OCI-LY3 (cell line): ENCODE measurements at regions not wholly inside any gene's neighbourhood (a gene's known extent, or its start where the extent isn't known, plus 50 kb on each side); places are given as distances from the start of the nearest gene placed in this dataset.

Experiments
- H2AFZ ChIP-seq: fragments of 200-600, 300-600 bp; shearing (Covaris generic); 2 replicates; pipeline ENCODE4 v1.6.0; 2014; ENCODE audit warnings: antibody characterized with exemption, low read depth, low read length
- H3K27ac ChIP-seq: fragments of 200-600, 300-600 bp; sonication (generic); 2 replicates; pipeline ENCODE4 v1.5.1; 2014; ENCODE audit warnings: mild to moderate bottlenecking, low read length, moderate library complexity, mixed read lengths
- H3K27me3 ChIP-seq: fragments of 200-600, 300-600 bp; sonication (generic); 2 replicates; pipeline ENCODE4 v1.6.1; 2014; ENCODE audit warnings: low read depth, low read length, mixed read lengths
- H3K36me3 ChIP-seq: fragments of 200-600, 300-600 bp; sonication (generic); replicated peaks from 2 replicates; pipeline ENCODE3; 2014; ENCODE audit warnings: low read depth, low read length, mixed read lengths
- H3K4me1 ChIP-seq: fragments of 300-600, 200-600 bp; sonication (generic); 2 replicates; pipeline ENCODE4 v1.6.1; 2014; ENCODE audit warnings: low read length, mixed read lengths
- H3K4me2 ChIP-seq: fragments of 200-600, 300-600 bp; sonication (generic); 2 replicates; pipeline ENCODE4 v1.6.1; 2014; ENCODE audit warnings: low read length, mixed read lengths
- H3K4me3 ChIP-seq: fragments of 300-600, 200-600 bp; sonication (generic); 2 replicates; pipeline ENCODE4 v1.5.1; 2014; ENCODE audit warnings: antibody characterized with exemption, mild to moderate bottlenecking, low read length, moderate library complexity
- H3K79me2 ChIP-seq: fragments of 300-600, 200-600 bp; shearing (Covaris generic); 2 replicates; pipeline ENCODE4 v1.6.1; 2014; ENCODE audit warnings: mild to moderate bottlenecking, low read length, mixed read lengths
- H3K9ac ChIP-seq: fragments of 300-600, 200-600 bp; shearing (Covaris generic); 2 replicates; pipeline ENCODE4 v1.6.0; 2014; ENCODE audit warnings: mild to moderate bottlenecking, low read length, moderate library complexity
- H3K9me3 ChIP-seq: fragments of 200-600, 300-600 bp; shearing (Covaris generic); 2 replicates; pipeline ENCODE4 v1.6.1; 2014; ENCODE audit warnings: low read length, mixed read lengths; ENCODE audit not compliant: insufficient read depth
- H4K20me1 ChIP-seq: fragments of 200-600, 300-600 bp; sonication (generic); 2 replicates; pipeline ENCODE4 v1.6.1; 2016; ENCODE audit warnings: low read length, mixed read lengths; ENCODE audit not compliant: insufficient read depth
- CTCF ChIP-seq: fragments of 200-600, 300-600 bp; sonication (generic); IDR thresholded peaks from 2 replicates; pipeline ENCODE4 v1.5.1; 2014; ENCODE audit warnings: antibody characterized with exemption, low read length, low read depth
- EZH2phosphoT487 ChIP-seq: fragments of 200-600 bp; shearing (Covaris generic); IDR thresholded peaks from 2 replicates; pipeline ENCODE4 v1.6.1; 2018; ENCODE audit warnings: antibody characterized with exemption, mixed run types, low read depth

DNA sequence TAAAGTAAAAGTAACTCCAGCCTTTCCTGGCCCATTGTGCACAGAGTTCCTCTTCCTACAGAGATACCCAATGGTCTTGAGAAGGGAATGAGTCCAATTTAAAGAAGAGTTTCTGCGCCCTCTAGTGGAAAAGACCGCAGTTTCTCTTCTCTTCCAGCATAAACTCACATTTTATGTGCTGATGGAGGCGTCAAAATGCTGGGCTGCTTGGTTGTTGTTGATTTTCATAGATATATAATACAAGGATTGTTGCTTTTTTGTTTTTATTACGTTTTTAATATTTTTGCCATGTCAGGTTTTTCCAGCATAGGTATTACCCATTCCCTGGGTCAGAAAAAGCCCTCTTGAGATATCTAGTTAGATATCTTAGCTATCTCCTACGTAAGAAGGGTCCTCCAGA, 356.9 kb upstream of the STXBP6 start:
- Histone ChIP-seq H3K9me3 (no peaks in the 10 kb centered on the region), H2AFZ (no peak overlapping the region)
- TF ChIP-seq EZH2phosphoT487 (no peak), CTCF (peak; percentile 84)

GRCh38 chr14:25400607-25401206, 350.8 kb upstream of the STXBP6 start:
- TF ChIP-seq EZH2phosphoT487 (no peak), CTCF (peak; percentile 79)
- Histone ChIP-seq H3K36me3 (no peaks in the 10 kb centered on the region), H4K20me1 (no peaks in the 10 kb centered on the region), H3K9ac (no peak overlapping the region), H3K27me3 (peaks cover 33% of the 10 kb centered on the region; the same call in 1 of the 2 replicates), H3K4me1 (no peaks in the 10 kb centered on the region; the same call in 1 of the 2 replicates), H3K9me3 (no peaks in the 10 kb centered on the region), H3K27ac (no peak overlapping the region), H3K4me2 (peak overlapping the region; percentile 49), H2AFZ (no peak overlapping the region), H3K79me2 (no peaks in the 10 kb centered on the region), H3K4me3 (no peak overlapping the region)

More for the DNA sequence above, 356.9 kb upstream of the STXBP6 start:
- Histone ChIP-seq H3K27ac (no peak overlapping the region), H3K27me3 (peaks cover 22% of the 10 kb centered on the region; the same call in 1 of the 2 replicates), H3K36me3 (no peaks in the 10 kb centered on the region), H4K20me1 (no peaks in the 10 kb centered on the region), H3K9ac (no peak overlapping the region), H3K79me2 (no peaks in the 10 kb centered on the region), H3K4me3 (no peak overlapping the region), H3K4me1 (no peaks in the 10 kb centered on the region), H3K4me2 (no peak overlapping the region)

- no peaks in the 10 kb centered on the region for H3K36me3 ChIP-seq
- no peaks in the 10 kb centered on the region for H4K20me1 ChIP-seq
- H3K9me3 ChIP-seq, result no peaks in the 10 kb centered on the region
- no peak overlapping the region for H3K4me3 ChIP-seq
- no peak overlapping the region for H3K9ac ChIP-seq
- TF ChIP-seq CTCF (no peak), EZH2phosphoT487 (no peak)
- H3K79me2 ChIP-seq, result no peaks in the 10 kb centered on the region
- H2AFZ ChIP-seq, result no peak overlapping the region
- no peak overlapping the region for H3K4me2 ChIP-seq
- 0 out of 2 replicates have a peak, but pooled peaks cover 4% of the 10 kb centered on the region for H3K27me3 ChIP-seq
- no peak overlapping the region for H3K27ac ChIP-seq
- H3K4me1 ChIP-seq, result no peaks in the 10 kb centered on the region; the same call in 1 of the 2 replicates
Measured at GRCh38 chr14:25396128-25396527, 346.2 kb upstream of the STXBP6 start.

DNA sequence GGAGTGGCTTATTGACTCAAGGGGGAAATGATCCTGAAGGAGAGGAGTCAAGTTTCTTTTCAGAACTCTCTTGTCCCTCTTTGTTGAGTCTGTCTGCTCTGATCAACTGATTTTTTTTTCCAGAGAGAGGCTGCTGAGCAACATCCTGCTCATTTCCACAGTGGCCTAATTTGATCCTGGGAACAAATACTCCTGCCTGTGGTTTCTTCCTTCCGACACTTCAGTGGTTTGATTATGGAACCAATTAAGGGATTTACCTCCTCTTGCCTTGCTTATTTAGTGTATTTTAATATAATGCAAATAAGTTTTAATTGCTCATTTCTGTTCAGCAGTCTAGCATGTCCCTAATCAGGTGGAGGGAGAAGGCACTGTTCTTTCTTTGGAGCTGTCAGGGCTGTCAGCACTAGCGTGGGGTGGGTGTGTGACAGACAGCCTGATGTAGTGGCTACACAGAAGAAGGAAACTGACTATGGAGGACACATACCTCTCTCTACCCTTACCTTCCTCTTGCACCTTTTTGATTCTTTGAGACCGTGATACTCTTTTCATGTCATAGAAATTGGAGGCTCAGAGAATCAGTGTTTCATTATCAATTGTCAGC, 344.9 kb upstream of the STXBP6 start:
- Histone ChIP-seq H3K4me1 (no peaks in the 10 kb centered on the region), H3K9me3 (no peaks in the 10 kb centered on the region), H3K27ac (no peak overlapping the region), H4K20me1 (no peaks in the 10 kb centered on the region), H2AFZ (no peak overlapping the region), H3K4me3 (no peak overlapping the region), H3K4me2 (no peak overlapping the region), H3K79me2 (no peaks in the 10 kb centered on the region), H3K27me3 (0 out of 2 replicates have a peak, but pooled peaks cover 3% of the 10 kb centered on the region), H3K9ac (no peak overlapping the region), H3K36me3 (no peaks in the 10 kb centered on the region)
- TF ChIP-seq CTCF (no peak), EZH2phosphoT487 (no peak)
